ENCODE measurements at regions not wholly inside any gene's neighbourhood (a gene's known extent, or its start where the extent isn't known, plus 50 kb on each side); places are given as distances from the start of the nearest gene placed in this dataset.
"Not testable (repeated sequence)": the region's sequence is repeated elsewhere in the genome, so short reads cannot be mapped to it uniquely, and the experiment has no call there.

- not testable (repeated sequence) for TF ChIP-seq EP300 (IDR thresholded peaks at IDR 0.05)
- TF ChIP-seq, protein P1, sequence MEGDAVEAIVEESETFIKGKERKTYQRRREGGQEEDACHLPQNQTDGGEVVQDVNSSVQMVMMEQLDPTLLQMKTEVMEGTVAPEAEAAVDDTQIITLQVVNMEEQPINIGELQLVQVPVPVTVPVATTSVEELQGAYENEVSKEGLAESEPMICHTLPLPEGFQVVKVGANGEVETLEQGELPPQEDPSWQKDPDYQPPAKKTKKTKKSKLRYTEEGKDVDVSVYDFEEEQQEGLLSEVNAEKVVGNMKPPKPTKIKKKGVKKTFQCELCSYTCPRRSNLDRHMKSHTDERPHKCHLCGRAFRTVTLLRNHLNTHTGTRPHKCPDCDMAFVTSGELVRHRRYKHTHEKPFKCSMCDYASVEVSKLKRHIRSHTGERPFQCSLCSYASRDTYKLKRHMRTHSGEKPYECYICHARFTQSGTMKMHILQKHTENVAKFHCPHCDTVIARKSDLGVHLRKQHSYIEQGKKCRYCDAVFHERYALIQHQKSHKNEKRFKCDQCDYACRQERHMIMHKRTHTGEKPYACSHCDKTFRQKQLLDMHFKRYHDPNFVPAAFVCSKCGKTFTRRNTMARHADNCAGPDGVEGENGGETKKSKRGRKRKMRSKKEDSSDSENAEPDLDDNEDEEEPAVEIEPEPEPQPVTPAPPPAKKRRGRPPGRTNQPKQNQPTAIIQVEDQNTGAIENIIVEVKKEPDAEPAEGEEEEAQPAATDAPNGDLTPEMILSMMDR (IDR thresholded peaks at IDR 0.05): not testable (repeated sequence)
These were observed 67.5 kb upstream of the USP9X start for GRCh38 chrX:41017785-41018184.
